Epithelial cell of esophagus (primary cell): ENCODE measurements at regions not wholly inside any gene's neighbourhood (a gene's known extent, or its start where the extent isn't known, plus 50 kb on each side); places are given as distances from the start of the nearest gene placed in this dataset.

Experiments used
- DNase-seq: peaks from one replicate; pipeline ENCODE4 v3.0.0; 2010; ENCODE audit warnings: low read depth
- H3K4me3 ChIP-seq: 2 replicates; pipeline ENCODE4 v1.5.1; 2011; ENCODE audit warnings: mild to moderate bottlenecking, low read length, control low read depth
- CTCF ChIP-seq: IDR thresholded peaks from 2 replicates; pipeline ENCODE4 v1.5.1; 2011; ENCODE audit warnings: low read depth, mild to moderate bottlenecking, low read length, control low read depth, inconsistent platforms; ENCODE audit not compliant: insufficient read depth; ENCODE audit errors: missing control alignments

GRCh38 chr4:120304801-120305200, 238.2 kb upstream of the MAD2L1 start:
- no peak overlapping the region for H3K4me3 ChIP-seq
- DNase-seq: no peak
- no peak for TF ChIP-seq CTCF

GRCh38 chr4:120299631-120300030, 233.0 kb upstream of the MAD2L1 start:
- DNase-seq: no peak
- TF ChIP-seq CTCF: no peak
- H3K4me3 ChIP-seq: no peak overlapping the region

GRCh38 chr4:120293341-120293740, 226.7 kb upstream of the MAD2L1 start:
- no peak for TF ChIP-seq CTCF
- no peak overlapping the region for H3K4me3 ChIP-seq
- DNase-seq: no peak

- no peak for DNase-seq
- no peak for TF ChIP-seq CTCF
- no peak overlapping the region for H3K4me3 ChIP-seq
Observed at GRCh38 chr4:120291541-120291940, 224.9 kb upstream of the MAD2L1 start.

GRCh38 chr4:120290553-120290952, 223.9 kb upstream of the MAD2L1 start:
- no peak overlapping the region for H3K4me3 ChIP-seq
- DNase-seq: no peak
- no peak for TF ChIP-seq CTCF

- TF ChIP-seq CTCF: peak; percentile 21
- no peak for DNase-seq
- no peak overlapping the region for H3K4me3 ChIP-seq
Observed at GRCh38 chr4:120286813-120287212, 220.2 kb upstream of the MAD2L1 start.

GRCh38 chr4:120281581-120281980, 214.9 kb upstream of the MAD2L1 start:
- H3K4me3 ChIP-seq: no peak overlapping the region
- no peak for TF ChIP-seq CTCF
- no peak for DNase-seq
